Right hindlimb (tissue), 1 donor: ENCODE measurements at regions not wholly inside any gene's neighbourhood (a gene's known extent, or its start where the extent isn't known, plus 50 kb on each side); places are given as distances from the start of the nearest gene placed in this dataset.

Experiments
- DNase-seq: peaks from one replicate; pipeline ENCODE4 v3.0.0-alpha.2; 2018

DNA sequence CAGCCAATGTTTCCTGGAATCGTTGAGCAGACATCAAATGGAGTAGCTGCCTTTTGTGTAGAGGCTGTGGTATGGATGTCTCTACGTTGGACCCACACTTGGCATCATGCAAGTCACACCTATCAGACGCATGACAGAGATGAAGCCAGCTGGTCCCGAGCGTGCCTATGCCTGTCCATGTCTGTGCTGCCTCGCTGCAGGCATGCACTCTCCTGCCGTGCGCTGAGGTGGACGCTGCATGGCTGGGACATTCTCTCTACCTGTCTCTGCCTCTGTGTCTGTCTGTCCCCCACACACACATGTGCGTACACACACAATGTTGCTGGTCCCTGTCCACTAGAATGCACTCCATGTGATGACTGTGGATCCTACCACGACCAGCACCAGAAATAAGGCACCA is 514.2 kb upstream of the MYT1L start:
- DNase-seq, result no peak

DNA sequence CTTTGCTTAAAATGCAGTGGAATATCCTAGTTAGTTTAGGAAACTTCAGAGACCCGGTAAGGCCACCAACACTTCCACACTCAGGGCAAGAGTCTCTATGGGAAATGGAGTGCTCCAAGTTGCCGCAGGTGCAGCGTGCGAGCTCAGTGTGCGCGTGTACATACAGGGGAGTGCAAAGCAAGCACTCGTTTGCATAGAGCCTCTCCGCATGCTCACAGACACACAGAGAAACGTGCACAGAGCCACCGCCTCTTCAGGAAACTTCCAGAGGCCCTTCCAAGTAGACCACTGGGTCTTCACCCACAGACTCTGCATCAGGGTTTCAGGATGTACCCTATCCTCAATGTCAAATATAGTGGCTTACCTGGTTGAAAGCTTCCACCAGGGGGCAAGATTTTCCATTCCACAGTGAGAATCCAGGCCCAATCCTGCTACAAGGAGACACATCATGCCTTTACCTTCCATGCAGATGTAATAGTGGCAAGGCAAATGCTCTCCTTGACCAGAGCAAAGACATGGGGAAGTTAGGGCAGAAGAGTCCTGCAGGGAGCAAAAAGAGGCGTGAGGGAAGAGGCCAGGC is 513.0 kb upstream of the MYT1L start:
- DNase-seq, result no peak

DNA sequence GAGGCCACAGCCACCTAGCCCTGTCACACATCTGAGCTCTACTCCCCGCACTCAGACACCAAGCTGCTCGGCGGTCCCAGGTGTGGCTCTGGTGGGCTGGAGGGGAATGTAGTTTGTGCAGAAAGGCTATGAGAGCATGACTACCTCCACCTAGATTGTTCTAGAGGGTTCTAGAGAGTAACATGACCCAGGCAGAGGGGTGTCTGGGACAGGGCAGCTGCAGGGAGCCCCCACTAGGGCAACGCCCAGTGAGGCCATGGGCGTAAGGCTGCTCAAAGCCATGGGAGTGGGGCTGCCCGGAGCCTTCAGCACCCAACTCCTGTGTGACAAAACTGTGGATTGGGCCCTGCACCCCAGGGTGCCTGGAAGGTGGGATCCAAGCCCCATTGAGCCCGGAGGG is 511.4 kb upstream of the MYT1L start:
- DNase-seq, result no peak

DNA sequence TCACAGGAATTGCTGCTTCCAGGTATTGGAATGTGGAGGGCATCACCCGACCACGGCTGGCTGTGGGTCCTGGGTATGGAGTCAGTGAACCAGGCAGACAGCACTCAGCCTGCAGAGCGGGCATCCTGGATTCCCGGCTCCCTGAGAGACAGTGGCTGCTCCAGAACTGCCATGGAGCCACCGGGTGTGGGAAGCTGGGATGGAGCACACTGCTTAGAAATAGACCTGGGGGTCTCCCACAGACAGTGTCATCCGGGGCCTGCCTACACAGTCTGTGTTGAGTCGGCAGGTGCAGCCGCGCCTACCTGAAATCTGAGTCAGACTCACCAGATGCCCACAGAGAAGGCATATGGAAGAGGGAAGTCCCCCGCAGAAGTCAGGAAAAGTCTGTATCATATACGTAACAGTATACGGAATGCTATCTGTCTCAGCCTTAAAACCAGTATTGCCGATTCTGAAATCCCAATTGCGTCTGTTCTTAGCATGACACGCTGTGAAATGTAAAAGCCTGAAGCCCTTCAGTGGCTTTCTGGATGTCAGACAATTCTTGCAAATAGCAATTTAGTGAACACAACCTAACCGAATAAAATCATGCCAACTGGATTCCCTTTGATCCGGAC is 509.7 kb upstream of the MYT1L start:
- DNase-seq, result no peak

DNA sequence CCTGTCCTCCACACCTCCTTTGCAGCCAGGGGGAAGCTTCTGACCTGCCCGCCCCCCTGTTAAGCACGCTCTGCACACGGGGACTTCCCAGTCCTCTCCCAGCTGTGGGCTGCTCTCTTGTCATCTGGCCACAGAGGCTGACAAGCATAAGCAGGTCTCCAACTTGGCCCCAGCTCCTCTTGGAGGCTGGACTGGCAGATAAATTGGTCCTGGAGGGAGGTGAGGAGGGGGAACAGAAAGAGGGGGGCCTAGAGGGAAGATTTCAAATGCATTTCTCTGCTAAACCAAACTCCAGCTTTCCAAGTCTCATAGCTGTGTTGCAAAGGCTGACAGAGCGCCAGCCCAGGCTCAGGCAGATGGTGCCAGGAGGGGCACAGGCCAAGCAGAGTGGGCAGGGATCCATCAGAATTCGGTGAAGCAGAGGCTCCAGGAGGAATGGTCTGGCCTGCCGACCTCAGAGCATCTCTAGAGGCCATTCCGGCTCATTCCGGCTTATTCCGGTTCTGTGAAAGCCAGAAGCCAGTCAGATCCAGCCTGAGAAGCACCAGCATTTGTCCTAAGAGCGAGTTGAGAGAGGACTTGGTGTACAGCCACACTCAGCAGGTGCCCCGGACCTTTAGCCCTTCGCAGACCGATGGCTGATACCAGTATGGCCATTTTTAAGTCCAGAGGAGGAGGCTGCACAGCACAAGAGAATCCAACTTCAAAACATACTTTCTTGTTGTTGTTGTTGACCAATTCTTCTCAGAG is 508.9 kb upstream of the MYT1L start:
- DNase-seq, result peak; percentile 76

DNA sequence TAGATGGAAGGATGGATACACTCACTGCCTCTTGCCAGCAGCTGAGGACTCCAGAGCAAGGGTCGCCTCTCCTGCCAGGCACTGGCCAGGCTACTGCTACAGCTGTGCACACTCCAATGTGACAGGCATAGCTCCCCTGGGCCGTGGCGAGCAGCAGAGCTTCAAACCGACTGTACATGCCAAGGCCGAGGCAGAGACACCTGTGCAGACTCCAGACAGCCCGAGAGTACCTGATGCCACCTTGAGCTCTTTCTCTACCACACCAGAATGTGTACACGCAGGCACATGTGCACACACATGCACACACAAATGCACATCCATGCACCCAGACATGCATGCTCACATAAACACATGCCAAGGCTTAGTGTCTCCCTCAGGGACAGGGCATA is 508.3 kb upstream of the MYT1L start:
- DNase-seq, result no peak

DNA sequence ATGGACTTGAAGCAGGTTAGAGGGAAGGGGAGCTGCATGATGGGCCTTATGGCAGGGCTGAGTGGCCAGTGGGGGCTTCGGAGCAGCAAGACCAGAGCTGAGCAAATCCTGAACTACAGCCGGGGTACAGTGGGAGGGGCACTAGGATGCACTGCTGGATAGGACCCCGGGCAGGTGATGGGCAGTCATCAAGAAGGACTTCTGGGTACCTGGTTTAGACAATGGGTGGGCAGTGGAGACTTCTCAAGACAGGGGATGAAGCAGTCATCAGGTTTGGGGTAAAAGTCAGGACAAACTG is 507.4 kb upstream of the MYT1L start:
- DNase-seq, result no peak

DNA sequence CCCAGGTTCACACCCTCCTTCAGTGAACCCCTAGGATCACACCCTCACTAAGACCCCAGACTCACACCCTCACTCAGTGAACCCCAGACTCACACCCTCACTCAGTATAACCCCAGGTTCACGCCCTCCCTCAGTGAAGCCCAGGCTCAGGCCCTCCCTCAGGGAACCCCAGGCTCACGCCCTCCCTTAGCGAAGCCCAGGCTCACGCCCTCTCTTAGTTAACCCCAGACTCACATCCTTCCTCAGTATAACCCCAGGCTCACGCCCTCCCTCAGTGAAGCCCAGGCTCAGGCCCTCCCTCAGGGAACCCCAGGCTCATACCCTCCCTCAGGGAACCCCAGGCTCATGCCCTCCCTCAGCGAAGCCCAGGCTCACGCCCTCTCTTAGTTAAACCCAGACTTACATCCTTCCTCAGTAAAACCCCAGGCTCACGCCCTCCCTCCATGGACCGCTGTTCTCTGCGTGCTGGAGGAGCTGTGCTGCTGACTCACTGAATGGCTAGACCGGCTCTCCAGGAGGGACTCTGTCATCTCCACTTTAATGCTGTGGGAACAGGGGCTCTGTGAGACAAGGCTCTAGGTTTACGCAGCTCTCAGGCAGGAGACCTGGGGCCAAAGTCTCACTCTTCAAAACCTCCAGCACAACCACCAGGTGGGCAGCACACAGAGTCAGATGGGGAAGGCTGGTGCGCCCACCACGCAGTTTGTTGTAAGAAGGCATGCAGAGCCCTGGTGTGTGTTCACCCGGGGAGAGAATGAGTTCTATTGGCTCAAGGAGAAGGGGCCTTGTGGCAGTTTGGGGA is 506.9 kb upstream of the MYT1L start:
- no peak for DNase-seq

DNA sequence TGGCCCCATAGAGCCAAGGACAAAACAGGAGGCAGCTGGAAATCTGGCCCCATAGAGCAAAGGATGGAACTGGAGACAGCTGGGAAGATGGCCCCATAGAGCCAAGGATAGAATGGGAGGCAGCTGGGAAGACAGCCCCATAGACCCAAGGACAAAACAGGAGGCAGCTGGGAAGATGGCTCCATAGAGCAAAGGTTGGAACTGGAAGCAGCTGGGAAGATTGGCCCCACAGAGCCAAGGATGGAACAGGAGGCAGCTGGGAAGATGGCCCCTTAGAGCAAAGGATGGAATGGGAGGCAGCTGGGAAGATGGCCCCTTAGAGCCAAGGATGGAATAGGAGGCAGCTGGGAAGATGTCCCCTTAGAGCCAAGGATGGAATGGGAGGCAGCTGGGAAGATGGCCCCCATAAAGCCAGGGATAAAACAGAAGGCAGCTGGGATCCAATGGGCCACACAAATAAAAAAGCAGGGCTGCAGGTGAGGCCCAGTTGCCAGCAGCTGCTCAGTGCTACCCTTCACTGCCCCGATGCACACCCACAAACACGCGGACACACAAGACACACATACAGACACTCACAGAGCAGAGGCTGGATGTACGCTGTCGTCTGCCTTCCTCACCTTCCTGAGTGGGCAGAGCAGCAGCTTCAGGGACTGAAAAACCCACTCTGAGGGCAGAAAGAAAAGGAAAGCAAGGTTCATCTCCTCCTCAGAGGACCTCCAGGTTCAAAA is 505.4 kb upstream of the MYT1L start:
- DNase-seq, result no peak

DNA sequence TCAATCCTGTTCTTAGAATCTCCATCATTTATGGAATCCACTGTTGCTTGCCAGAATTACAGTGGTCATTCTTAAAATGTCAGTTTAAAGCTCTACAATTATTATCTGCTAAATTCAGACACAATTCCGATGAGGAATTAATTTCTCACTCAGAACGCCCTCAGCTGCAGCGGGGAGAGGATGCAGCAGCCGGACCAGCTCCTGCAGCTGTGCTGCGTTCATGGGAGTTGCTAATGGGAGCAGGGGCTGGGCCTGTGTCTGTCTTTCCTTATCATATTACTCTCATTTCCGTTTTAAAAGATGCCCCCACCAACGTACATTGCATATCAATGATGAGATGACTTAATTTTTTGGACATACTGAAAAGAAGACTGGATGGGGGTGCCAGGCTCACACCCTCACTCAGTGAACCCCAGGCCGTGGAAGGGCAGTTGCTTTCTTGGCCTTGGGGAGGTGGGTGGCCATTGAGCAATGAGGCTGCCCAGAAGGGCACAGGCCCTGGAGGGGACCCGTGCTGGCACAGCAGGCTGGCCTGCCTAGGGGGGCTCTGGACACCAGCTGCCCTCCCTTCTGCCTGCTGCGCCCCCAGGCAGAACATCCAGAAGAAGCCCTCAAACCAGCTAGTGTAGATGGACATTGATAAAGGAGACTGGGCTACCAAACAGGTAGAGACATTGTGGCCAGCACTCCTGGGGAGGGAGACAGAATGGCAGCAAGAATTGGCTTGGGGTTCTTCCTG is 503.6 kb upstream of the MYT1L start:
- no peak for DNase-seq

DNA sequence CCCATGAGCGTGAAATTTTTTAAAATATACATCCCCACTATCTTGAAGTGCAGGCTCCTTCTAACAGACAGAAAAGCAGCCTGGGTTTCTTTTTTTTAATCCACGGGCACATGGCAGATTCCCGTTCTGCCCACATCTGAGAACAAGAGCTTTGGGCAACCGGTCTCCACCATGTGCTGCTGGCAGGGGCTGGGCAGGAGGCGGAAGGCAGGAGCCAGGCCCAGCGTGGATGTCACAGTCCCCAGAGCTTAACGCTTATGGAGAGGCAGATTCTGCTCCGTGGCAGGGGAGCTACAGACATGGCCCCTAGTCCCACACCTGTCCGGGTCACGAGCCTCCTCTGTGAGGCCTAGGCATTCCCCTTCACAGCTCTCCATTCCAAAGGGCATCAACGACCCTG is 503.0 kb upstream of the MYT1L start:
- no peak for DNase-seq

DNA sequence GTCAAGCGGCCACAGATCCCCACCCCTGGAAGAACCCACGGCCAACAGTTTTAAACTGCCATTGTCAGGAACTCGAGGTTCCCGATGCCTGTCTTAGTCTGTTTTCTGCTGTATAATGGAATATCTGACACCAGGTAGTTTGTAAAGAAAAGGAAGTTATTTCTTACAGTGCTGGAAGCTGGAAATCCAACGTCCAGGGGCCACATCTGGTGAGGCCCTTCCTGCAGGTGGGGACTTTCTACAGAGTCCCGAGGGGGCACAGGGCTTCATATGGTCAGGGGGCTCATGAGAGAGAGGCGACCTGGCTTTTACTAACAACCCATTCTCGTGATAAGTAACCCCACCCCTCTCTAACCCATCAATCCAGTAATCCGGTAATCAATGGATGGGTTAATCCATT is 501.6 kb upstream of the MYT1L start:
- no peak for DNase-seq

DNA sequence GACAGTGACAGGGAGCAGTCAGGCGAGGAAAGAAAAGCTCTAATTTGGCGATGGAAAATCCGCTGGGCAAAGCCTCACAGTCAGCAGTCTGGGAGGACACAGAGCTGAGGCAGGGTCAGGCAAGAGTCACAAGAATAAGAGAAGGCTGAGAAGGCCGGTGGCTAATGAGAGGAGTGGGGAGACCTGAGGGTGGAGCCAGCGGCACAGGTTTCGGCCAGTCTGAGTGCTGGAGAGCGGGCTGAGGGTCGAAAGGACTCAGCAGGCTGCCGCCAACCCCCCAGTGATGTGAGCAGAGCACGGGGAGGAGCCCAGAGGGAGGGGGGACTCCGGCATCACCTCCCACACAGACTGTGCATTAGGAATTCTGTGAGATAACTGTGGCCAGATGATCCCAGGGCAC is 500.6 kb upstream of the MYT1L start:
- no peak for DNase-seq

DNA sequence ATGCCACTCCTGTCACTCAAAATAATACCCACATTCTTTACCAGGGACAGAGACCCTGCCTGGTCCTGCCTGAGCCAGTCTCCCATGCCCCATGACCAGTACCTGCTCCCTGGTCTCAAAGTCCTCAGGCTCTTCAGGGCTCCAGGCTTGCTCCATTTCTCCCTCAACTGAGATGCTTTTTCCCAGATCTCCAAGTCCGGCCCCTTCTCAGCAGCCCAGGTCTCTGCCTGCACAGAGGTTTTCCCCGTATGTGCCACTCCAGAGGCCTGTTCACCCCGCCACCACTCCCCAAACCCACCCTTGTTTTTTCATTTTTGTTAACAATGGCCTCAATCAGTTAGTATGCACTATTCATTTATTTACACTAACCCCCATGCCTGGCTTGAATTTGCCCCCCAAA is 499.5 kb upstream of the MYT1L start:
- DNase-seq, result no peak

DNA sequence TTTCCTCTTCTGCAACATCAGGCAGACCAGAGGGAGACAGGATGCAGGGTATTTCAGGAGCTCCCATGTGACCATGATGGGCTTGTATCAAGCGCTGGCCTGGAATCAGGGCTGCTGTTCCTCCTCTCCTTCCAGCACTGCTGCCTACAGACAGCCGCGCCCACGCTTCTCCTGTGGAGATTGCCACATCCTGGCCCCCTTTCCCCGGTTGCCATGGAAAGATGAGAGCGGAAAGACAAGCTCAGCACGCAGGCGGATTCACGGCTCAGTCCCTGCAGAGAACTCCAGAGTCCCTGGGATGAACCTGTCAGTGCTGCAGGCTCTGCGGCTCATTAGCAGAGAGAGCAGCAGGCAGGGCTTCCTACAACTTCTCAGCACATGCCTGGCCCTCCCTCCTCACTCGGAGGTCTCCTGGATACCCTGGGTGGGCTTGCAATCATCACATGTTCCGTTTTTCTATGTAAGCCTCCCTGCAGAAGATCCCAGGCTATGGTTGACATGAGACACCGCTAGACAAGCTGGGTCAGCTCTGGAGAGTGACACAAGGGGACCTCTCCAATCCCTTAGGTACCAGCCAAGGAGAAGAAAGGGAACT is 497.8 kb upstream of the MYT1L start:
- no peak for DNase-seq

DNA sequence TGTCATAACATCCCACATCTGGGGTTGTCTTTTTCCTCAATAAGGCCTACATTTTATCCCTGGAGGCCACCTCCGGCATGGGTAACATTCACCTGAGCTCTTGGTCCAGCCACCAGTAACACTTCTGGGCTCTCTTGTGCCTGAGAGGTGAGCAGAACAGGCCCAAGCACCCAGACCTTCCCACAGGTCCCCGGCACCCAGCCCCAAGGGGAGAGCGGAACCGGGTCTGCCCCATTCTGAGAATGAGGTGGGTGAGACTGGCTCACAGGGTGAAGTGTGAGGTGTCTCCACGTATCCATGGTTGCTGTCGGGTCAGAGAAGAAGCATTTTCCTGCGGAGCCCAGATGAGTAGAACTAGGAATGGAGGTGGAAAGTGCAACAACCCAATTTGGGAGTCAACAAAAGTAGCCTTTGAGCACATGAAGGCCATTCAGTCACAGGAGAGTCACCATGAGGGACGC is 496.7 kb upstream of the MYT1L start:
- DNase-seq, result no peak

DNA sequence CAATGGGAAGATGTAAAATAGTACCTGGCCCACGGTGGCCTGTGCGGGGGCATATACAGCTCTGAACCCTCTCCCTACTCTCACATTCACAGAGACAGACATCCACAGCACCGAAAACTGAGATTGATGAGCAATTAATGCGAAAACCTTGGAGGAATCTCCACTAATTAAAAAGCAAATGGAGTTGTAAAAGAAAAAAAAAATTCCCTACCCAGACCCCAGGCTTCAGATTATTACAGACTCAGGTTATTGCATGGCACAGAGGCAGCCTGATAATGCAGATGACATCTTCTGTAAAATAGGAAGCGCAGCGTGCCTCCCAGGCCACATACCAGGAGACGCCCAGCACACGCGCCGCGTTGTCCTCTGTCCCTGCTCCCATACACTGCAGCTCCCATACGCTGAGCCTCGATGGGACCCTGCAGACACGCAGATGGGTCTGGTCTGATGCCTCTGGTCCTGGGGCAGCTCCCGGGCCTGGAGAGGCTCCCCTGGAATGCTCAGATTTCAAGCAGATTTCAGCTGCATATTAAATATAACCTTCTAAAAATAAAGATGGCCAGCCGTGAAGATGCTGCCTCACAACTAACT is 496.1 kb upstream of the MYT1L start:
- no peak for DNase-seq

DNA sequence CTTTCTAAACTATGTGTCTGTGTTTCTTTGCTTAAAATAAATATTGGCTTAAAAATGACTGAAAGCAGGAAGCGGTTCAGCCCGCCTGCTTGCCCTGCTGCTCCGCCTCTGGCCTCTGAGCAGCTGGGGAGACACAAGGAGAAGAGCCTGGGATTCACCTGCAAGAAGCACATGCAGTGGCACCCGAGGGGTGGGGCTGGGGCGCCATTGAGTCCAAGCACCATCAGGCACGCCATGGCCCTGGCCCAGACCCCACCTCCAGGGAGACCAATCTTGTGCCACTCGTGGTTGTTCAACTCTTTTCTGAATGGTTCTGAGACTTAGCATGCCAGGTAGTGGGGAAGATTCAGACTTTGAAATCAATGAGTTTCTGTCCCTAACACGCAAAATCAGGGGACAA is 495.5 kb upstream of the MYT1L start:
- DNase-seq, result no peak

DNA sequence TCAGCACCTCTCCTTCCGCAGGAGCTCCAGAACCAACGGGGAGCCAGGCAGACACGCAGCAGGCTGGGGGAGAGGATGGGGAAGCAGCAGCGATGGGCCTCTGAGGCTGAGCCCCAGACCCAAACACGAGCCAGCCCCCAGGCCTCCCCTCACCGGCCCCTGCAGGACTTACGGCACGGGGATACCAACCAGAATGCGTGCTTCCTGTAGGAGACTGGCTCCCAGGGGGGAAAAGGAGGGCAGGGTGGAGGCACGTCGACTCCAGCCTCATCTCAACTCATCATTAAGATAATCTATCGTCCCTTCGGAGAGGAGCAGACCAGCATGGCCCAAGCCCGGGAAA is 495.1 kb upstream of the MYT1L start:
- DNase-seq, result no peak

DNA sequence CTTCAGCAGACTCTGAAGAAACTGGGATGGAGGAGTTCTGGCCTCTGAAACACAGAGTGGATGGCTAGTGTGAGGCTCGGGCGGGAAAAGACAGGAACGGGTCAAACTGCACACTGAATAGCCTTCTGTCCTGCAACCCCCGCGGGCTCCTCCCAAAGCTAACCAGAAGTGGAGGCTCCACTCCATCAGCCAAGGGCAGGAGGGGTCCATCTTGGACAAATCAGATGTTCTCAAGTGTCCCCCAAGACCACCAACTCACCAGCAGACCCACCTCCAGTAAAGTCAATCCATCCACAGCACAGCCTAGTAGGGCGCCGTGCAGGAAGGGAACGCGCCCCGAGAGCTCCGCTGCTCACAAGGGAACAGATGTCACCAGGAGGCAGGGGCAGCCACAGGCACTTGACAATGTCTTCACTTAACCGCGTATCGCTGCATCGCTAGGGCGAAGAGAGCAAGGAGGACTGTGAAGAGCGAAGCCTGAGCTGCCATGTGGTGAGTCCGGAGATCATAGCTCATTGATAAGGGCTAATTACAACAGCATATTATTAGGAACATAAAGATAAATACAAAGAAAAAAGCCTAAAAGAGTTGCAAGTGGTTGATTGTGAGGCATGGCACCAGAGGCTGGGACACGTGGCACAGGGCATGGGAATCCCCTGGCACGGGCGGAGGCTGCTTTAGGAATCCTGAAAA is 494.6 kb upstream of the MYT1L start:
- DNase-seq, result no peak

DNA sequence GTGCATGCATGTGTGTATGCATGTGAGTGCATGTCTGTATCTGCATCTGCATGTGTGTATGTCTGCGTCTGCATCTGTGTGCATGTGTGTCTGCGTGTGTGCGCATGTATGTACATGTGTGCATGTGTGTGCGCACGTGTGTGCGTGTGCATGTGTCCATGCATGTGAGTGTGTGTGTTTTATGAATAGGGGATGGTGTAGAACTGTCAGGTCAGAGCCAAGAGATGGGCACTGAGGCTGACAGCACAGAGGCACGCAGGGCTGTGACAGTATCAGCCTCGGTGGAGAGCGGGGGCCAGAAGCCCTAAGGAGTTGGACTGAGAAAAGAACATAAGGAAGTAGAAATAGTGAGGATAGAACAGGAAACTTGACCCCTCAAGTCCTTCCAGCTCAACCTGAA is 494.0 kb upstream of the MYT1L start:
- no peak for DNase-seq
